Activated T-cell treated with anti-CD3 and anti-CD28 coated beads, Interleukin-2, amount 50 U/mL, for 1 hour (primary cell): ENCODE measurements at regions not wholly inside any gene's neighbourhood (a gene's known extent, or its start where the extent isn't known, plus 50 kb on each side); places are given as distances from the start of the nearest gene placed in this dataset.

ENCODE experiments used
- DNase-seq: peaks from one replicate; pipeline ENCODE4 v3.0.0-alpha.2; 2020

GRCh38 chr13:84098273-84098672, 216.0 kb upstream of the SLITRK1 start:
- no peak for DNase-seq

DNA sequence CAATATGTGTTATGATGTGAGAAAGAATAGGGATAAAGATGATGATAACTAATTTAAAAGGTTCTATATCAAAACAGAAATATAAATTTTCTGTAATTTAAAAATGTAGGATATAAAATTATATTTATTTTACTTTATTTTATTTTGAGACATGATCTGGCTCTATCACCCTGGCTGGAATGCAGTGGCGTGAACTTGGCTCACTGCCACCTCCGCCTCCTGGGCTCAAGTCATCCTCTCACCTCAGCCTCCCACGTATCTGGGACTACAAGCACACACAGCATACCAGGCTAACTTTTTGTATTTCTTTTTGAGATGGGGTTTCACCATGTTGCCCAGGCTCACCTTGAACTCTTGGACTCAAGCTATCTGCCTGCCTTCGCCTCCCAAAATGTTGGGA, 214.9 kb upstream of the SLITRK1 start:
- DNase-seq, result no peak

DNA sequence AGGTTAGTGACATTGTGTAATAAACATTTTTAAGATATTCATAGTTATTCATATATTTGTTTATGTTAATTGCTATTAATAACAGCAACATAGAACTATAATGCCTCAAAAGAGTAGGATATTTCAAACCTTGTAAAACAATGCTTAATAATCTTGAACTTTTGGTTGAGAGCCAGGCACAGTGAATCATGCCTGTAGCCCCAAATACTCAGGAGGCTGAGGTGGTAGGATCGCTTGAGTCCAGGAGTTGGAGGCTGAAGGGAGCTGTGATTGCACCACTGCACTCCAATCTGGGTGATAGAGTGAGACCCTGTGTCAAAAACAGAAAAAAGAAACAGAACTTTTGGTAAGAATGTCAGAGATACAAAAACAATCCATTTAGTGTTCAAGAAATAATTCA, 213.9 kb upstream of the SLITRK1 start:
- no peak for DNase-seq

DNA sequence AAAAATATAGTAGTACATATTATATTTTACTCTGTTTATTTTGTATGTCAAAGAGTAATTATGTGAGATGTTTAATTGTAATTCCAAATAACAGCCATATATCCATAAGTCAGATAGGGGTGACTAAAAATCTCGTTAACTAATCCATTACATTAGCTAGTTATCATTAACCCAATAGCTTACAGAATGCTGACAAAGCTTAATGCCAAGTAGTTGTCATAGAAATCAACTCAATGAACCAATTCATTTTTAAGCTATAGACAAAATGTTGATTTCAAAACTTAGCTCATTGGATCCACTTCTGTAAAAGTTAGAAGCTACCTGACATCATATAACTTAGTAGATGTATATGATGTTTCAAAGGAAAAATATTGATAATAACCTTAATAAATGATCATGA, 206.7 kb upstream of the SLITRK1 start:
- no peak for DNase-seq

- no peak for DNase-seq
Measured at GRCh38 chr13:84086847-84087162, 204.5 kb upstream of the SLITRK1 start.

DNA sequence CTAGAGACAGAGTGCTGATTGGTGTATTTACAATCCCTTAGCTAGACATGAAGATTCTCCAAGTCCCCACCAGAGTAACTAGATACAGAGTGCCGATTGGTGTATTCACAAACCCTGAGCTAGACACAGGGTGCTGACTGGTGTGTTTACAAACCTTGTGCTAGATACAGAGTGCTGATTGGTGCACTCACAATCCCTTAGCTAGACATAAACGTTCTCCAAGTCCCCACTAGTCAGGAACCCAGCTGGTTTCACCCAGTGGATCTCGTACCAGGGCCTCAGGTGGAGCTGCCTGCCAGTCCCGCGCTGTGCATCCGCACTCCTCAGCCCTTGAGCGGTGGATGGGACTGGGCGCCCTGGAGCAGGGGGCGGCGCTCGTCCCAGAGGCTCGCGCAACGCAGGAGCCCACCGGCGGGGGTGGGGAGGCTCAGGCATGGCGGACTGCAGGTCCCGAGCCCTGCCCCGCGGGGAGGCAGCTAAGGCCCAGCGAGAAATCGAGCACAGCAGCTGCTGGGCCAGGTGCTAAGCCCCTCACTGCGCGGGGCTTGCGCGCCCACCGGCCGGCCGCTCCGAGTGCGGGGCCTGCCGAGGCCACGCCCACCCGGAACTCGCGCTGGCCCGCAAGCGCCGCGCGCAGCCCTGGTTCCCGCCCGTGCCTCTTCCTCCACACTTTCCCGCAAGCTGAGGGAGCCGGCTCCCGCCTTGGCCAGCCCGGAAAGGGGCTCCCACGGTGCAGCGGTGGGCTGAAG, 204.0 kb upstream of the SLITRK1 start:
- peak; percentile 15 for DNase-seq

GRCh38 chr13:84082462-84082861, 200.2 kb upstream of the SLITRK1 start:
- no peak for DNase-seq

GRCh38 chr13:84080748-84081530, 198.7 kb upstream of the SLITRK1 start:
- no peak for DNase-seq

DNA sequence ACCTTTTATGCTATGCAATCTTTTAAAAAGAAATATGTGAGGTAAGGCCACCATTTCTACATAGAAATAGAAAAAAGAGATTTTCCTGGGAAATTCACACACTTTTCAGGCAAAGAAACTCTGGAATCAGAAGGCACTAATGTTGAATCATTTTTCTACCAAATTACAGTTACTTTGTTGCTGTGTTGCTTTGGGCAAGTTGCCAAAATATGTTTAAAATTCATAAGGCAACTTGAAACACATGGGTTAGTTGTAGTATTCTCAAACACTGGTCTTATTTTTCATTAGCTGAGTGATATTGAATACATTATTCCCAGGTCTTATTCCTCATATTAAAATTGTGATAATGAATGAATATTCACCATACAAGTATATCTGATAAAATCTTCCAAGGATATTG, 195.0 kb upstream of the SLITRK1 start:
- no peak for DNase-seq

DNA sequence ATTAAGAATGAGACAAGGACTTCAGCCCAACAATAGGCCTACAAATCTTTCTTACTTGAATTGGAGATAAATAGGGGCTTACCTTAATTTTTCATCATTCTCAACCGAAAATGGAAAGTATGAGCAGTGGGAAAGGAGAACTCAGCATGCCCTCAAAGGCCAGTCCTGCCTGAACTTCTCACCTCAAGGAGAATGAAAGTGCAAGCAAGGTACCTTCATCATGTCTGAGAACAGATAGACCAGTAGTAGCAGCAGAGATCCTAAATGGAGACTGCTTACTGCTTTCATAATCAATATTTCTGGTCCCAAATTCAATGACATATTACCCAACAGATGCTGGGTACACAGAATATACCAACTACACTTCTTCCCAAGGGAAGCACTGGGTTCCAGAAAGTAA, 194.0 kb upstream of the SLITRK1 start:
- no peak for DNase-seq

DNA sequence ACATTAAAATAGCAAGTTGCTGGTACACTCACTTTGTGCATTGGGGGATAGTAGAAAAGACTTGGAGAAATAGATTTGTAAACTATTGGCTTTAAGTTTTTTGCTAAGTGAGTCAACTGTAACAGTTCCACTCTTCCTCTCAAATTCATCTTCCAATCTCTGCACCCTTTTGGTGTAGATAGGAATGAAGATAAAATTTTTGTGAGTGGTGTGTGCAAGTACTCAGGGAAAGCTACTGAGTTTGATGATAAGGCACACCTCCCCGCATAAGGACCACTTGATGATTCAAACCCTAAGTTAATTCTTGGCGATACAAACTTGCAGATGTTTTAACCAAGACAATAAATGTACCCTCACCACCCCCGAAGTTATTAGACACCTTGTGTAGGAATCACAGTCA, 168.3 kb upstream of the SLITRK1 start:
- no peak for DNase-seq

GRCh38 chr13:84049443-84050219, 167.4 kb upstream of the SLITRK1 start:
- DNase-seq, result no peak

DNA sequence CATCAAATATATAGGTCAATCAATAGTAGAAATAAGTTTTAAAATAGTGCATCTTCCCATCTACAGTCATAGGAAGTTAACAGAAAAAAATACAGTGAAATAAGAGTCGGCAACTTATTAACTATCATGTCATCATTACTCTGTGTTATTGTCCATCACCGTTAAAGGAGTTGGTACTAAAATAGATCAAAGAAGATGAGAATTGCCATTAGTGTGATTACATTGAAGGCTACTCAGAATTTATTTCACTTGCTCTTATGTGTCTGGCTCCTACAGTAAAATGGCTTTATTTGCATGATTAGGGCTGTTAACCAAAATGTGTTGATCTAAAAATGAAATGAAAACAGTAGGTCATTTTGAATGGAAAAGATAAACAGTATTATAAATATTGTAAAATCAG, 162.5 kb upstream of the SLITRK1 start:
- DNase-seq, result no peak

GRCh38 chr13:84038001-84038400, 155.7 kb upstream of the SLITRK1 start:
- no peak for DNase-seq

DNA sequence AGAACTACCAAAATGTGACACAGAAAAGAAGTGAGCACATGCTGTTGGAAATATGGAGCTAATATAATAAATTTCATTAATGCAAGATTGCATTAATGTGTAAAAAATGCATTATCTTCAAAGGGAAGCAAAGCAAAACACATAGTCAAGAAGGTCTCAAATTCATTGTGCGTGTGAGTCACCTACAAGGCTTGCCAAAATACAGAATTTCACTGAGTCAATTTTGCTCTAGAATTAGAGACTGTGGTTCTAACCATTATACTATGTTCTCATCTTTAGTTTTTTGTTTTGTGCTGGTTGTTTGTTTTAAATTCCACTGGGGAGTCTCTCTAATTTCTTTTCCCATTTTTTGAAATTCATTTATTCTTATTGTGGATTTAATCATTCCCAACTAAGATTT, 149.8 kb upstream of the SLITRK1 start:
- no peak for DNase-seq

GRCh38 chr13:84031120-84031519, 148.8 kb upstream of the SLITRK1 start:
- no peak for DNase-seq

- DNase-seq, result no peak
Measured at GRCh38 chr13:84029396-84029795, 147.1 kb upstream of the SLITRK1 start.

GRCh38 chr13:84025824-84026223, 143.6 kb upstream of the SLITRK1 start:
- no peak for DNase-seq

GRCh38 chr13:83996415-83996814, 114.1 kb upstream of the SLITRK1 start:
- no peak for DNase-seq

GRCh38 chr13:83995930-83996329, 113.7 kb upstream of the SLITRK1 start:
- DNase-seq, result no peak

DNA sequence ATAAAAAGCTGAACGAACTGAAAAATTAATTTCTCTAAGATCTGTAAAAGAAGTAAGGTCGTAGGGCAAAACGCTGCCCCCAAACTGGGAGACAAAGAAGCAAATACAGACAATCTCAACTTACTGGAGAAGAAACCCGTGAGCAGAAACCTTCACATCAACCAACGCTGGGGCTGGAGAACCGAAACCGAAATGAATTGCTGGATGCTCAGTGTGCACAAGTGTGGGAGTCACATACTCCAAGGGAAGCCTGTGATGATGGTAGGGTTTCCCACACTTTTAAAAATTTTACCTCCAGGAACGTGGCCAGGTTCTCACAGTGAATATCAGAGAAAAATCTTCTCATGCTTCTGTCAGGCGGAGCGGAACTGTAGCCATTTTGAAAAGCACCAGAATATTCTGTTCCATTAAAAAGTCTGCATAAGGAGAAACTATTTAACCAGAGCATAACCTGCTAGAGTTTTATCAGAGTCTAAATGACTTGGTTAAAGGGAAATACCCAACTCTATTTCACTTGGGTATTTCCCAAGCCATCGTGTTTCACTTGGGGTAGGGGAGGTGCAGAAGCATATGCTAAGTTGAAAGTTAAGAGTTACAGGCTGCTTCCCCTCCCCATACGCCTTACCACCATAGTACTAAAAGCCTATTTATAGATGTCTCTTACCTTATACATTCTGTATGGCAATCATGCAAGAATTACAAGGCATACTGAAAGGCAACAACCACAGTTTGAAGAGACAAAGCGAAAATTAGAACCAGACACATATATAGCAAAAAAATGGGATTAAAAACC, 110.5 kb upstream of the SLITRK1 start:
- no peak for DNase-seq

- DNase-seq, result no peak
Measured at GRCh38 chr13:83987394-83987793, 105.1 kb upstream of the SLITRK1 start.

DNA sequence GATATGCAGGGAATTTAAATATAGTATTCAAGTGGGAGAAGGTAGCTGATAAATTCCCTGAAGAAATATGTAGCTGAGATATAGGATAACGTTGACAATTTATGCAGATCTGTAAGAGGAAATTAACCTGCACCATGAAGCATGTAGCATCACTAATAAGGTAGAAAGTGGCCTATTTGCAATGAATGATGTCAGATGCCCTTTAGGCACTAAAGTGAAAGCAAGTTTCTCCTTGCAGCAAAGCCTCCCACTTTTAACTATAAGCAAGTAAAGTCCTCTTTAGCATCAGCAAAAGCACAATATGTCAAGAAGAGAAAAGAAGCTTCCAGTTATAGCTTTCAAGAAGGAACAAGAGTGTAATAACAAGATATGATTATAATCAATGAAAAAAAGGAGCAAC, 102.5 kb upstream of the SLITRK1 start:
- no peak for DNase-seq
